Tibial nerve (tissue), 3 donors: ENCODE measurements at regions not wholly inside any gene's neighbourhood (a gene's known extent, or its start where the extent isn't known, plus 50 kb on each side); places are given as distances from the start of the nearest gene placed in this dataset.

ENCODE experiments used
- POLR2A ChIP-seq, 2 donors: fragments of 450-650 bp; IDR thresholded peaks; one replicate each; pipeline ENCODE4 v1.6.1; 2017; ENCODE audit warnings: antibody characterized with exemption in 2 of 2, mild to moderate bottlenecking in 2 of 2, moderate library complexity in 2 of 2
- TF ChIP-seq, protein P1 (sequence below), 5 experiments: fragments of 200-600 bp in 3 of 5; fragments of 450-650 bp in 2 of 5; sonication (generic) in 3 of 5; IDR thresholded peaks; one replicate each; pipeline ENCODE4 v1.5.1; 2016 to 2019; ENCODE audit warnings: antibody characterized with exemption in 5 of 5, mild to moderate bottlenecking in 3 of 5, moderate library complexity in 2 of 5

DNA sequence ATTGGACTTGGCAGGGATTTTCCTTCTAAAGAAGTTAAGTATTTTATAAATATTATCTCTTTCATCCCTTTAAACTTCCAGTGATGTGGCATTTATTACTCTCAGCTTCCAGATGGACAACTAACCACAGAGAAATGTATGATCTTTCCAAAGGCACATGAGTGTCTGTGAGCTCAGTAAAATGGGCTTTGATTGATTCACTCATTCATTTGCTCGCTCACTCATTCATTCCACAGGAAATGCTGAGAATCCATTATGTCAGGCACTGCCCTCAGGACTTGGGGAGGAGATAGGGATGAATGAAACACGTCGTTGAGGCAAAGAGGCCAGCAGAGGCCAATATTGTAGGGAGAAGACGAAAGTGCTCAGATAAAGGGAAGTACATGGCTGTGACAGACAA lies 359.3 kb downstream of the EFNB2 start:
- TF ChIP-seq, protein P1, sequence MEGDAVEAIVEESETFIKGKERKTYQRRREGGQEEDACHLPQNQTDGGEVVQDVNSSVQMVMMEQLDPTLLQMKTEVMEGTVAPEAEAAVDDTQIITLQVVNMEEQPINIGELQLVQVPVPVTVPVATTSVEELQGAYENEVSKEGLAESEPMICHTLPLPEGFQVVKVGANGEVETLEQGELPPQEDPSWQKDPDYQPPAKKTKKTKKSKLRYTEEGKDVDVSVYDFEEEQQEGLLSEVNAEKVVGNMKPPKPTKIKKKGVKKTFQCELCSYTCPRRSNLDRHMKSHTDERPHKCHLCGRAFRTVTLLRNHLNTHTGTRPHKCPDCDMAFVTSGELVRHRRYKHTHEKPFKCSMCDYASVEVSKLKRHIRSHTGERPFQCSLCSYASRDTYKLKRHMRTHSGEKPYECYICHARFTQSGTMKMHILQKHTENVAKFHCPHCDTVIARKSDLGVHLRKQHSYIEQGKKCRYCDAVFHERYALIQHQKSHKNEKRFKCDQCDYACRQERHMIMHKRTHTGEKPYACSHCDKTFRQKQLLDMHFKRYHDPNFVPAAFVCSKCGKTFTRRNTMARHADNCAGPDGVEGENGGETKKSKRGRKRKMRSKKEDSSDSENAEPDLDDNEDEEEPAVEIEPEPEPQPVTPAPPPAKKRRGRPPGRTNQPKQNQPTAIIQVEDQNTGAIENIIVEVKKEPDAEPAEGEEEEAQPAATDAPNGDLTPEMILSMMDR (IDR thresholded peaks at IDR 0.05), result no peak
- TF ChIP-seq POLR2A (IDR thresholded peaks at IDR 0.05), result no peak
